Uterus (tissue), 3 donors: ENCODE measurements at regions not wholly inside any gene's neighbourhood (a gene's known extent, or its start where the extent isn't known, plus 50 kb on each side); places are given as distances from the start of the nearest gene placed in this dataset.

ENCODE experiments used
- DNase-seq, 2 donors: peaks; one replicate each; pipeline ENCODE4 v3.0.0-alpha.2; 2019 to 2020
- H3K27ac ChIP-seq, 2 donors: fragments of 200-600 bp; sonication (generic); 1 replicate in 1 of 2; 2 replicates in 1 of 2; pipeline ENCODE4 v1.5.1; 2016 to 2018
- H3K27me3 ChIP-seq, 2 donors: fragments of 200-600 bp; sonication (generic); one replicate each; pipeline ENCODE4 v1.5.1; 2018 to 2019; ENCODE audit warnings: control low read depth in 1 of 2
- H3K36me3 ChIP-seq, 2 donors: fragments of 200-600 bp; sonication (generic); one replicate each; pipeline ENCODE4 v1.5.1; 2019; ENCODE audit warnings: control low read depth in 1 of 2
- H3K4me1 ChIP-seq, 2 donors: fragments of 200-600 bp; sonication (generic); one replicate each; pipeline ENCODE4 v1.5.1; 2018 to 2019; ENCODE audit warnings: control low read depth in 1 of 2
- H3K4me3 ChIP-seq, 2 donors: fragments of 200-600 bp; sonication (generic); 1 replicate in 1 of 2; 2 replicates in 1 of 2; pipeline ENCODE4 v1.5.1; 2018 to 2019; ENCODE audit warnings: mild to moderate bottlenecking in 1 of 2
- H3K9me3 ChIP-seq, 2 donors: fragments of 200-600 bp; sonication (generic); one replicate each; pipeline ENCODE4 v1.5.1; 2019; ENCODE audit warnings: control low read depth in 1 of 2
- POLR2A ChIP-seq, 2 donors: fragments of 450-650 bp; IDR thresholded peaks; one replicate each; pipeline ENCODE4 v1.6.1; 2016; ENCODE audit warnings: antibody characterized with exemption in 2 of 2, mild to moderate bottlenecking in 1 of 2, moderate library complexity in 1 of 2
- intact Hi-C: fragments of 100-400 bp; cut with DNase I; formaldehyde crosslinking; loops from one replicate; pipeline ENCODE4 v1.15.1; 2023; ENCODE audit warnings: low total_unique reads
- TF ChIP-seq, protein P1 (sequence below), 4 experiments: fragments of 200-600 bp in 2 of 4; fragments of 450-650 bp in 2 of 4; sonication (generic) in 2 of 4; IDR thresholded peaks; one replicate each; pipeline ENCODE4 v1.5.1; 2016 to 2019; ENCODE audit warnings: antibody characterized with exemption in 4 of 4, mild to moderate bottlenecking in 2 of 4, moderate library complexity in 1 of 4
- donor health status: DM: yes; HTN: yes; CAD: no.

- Histone ChIP-seq H3K27ac (no peak overlapping the region), H3K9me3 (no peaks in the 10 kb centered on the region), H3K27me3 (no peaks in the 10 kb centered on the region), H3K4me3 (no peak overlapping the region), H3K4me1 (no peaks in the 10 kb centered on the region), H3K36me3 (no peaks in the 10 kb centered on the region)
- TF ChIP-seq POLR2A (IDR thresholded peaks at IDR 0.05): no peak
- TF ChIP-seq, protein P1, sequence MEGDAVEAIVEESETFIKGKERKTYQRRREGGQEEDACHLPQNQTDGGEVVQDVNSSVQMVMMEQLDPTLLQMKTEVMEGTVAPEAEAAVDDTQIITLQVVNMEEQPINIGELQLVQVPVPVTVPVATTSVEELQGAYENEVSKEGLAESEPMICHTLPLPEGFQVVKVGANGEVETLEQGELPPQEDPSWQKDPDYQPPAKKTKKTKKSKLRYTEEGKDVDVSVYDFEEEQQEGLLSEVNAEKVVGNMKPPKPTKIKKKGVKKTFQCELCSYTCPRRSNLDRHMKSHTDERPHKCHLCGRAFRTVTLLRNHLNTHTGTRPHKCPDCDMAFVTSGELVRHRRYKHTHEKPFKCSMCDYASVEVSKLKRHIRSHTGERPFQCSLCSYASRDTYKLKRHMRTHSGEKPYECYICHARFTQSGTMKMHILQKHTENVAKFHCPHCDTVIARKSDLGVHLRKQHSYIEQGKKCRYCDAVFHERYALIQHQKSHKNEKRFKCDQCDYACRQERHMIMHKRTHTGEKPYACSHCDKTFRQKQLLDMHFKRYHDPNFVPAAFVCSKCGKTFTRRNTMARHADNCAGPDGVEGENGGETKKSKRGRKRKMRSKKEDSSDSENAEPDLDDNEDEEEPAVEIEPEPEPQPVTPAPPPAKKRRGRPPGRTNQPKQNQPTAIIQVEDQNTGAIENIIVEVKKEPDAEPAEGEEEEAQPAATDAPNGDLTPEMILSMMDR (IDR thresholded peaks at IDR 0.05): no peak
- no peak for DNase-seq
- intact Hi-C loops: no loop called here
Measured at GRCh38 chr6:133583907-133584427, 304.9 kb upstream of the TCF21 start.

- intact Hi-C loops: no loop called here
- H3K27ac ChIP-seq: no peak overlapping the region
- H3K4me1 ChIP-seq: no peaks in the 10 kb centered on the region
- H3K9me3 ChIP-seq: no peaks in the 10 kb centered on the region
- no peaks in the 10 kb centered on the region for H3K36me3 ChIP-seq
- DNase-seq: no peak
- H3K27me3 ChIP-seq: no peaks in the 10 kb centered on the region
- TF ChIP-seq, protein P1 (IDR thresholded peaks at IDR 0.05): no peak
- no peak for TF ChIP-seq POLR2A (IDR thresholded peaks at IDR 0.05)
- no peak overlapping the region for H3K4me3 ChIP-seq
Measured at GRCh38 chr6:133584823-133585222, 304.1 kb upstream of the TCF21 start.

- TF ChIP-seq POLR2A (IDR thresholded peaks at IDR 0.05): no peak
- TF ChIP-seq, protein P1 (IDR thresholded peaks at IDR 0.05): no peak
- no peak overlapping the region for H3K27ac ChIP-seq
- H3K27me3 ChIP-seq: no peaks in the 10 kb centered on the region
- intact Hi-C loops: no loop called here
- H3K4me3 ChIP-seq: no peak overlapping the region
- DNase-seq: no peak
- no peaks in the 10 kb centered on the region for H3K36me3 ChIP-seq
- H3K4me1 ChIP-seq: no peaks in the 10 kb centered on the region
- no peaks in the 10 kb centered on the region for H3K9me3 ChIP-seq
Measured at GRCh38 chr6:133585978-133586377, 302.9 kb upstream of the TCF21 start.

GRCh38 chr6:133587546-133588160, 301.3 kb upstream of the TCF21 start:
- Histone ChIP-seq H3K27me3 (no peaks in the 10 kb centered on the region), H3K9me3 (no peaks in the 10 kb centered on the region), H3K4me3 (no peak overlapping the region), H3K4me1 (no peaks in the 10 kb centered on the region), H3K36me3 (no peaks in the 10 kb centered on the region), H3K27ac (no peak overlapping the region)
- no peak for DNase-seq
- no peak for TF ChIP-seq POLR2A (IDR thresholded peaks at IDR 0.05)
- TF ChIP-seq, protein P1 (IDR thresholded peaks at IDR 0.05): no peak
- intact Hi-C loops: no loop called here

- no peak for DNase-seq
- no peaks in the 10 kb centered on the region for H3K36me3 ChIP-seq
- H3K27ac ChIP-seq: no peak overlapping the region
- no peak overlapping the region for H3K4me3 ChIP-seq
- no peaks in the 10 kb centered on the region for H3K9me3 ChIP-seq
- TF ChIP-seq, protein P1 (IDR thresholded peaks at IDR 0.05): no peak
- TF ChIP-seq POLR2A (IDR thresholded peaks at IDR 0.05): no peak
- no peaks in the 10 kb centered on the region for H3K27me3 ChIP-seq
- intact Hi-C loops: no loop called here
- no peaks in the 10 kb centered on the region for H3K4me1 ChIP-seq
Measured at GRCh38 chr6:133590196-133590595, 298.7 kb upstream of the TCF21 start.
